Liver (tissue), 8 donors: ENCODE measurements at regions not wholly inside any gene's neighbourhood (a gene's known extent, or its start where the extent isn't known, plus 50 kb on each side); places are given as distances from the start of the nearest gene placed in this dataset.

Experiments used
- DNase-seq: peaks from one replicate; pipeline ENCODE4 v3.0.0-alpha.2; 2017; ENCODE audit warnings: low spot score
- H3K27ac ChIP-seq, 2 donors: one replicate each; pipeline ENCODE4 v1.7.0; 2013; ENCODE audit warnings: inconsistent platforms in 2 of 2, low read length in 2 of 2, control low read depth in 1 of 2, low read depth in 1 of 2, mild to moderate bottlenecking in 1 of 2
- H3K27me3 ChIP-seq, 4 donors: one replicate each; pipeline versions ENCODE4 v1.6.1 to v1.7.0; 2013; ENCODE audit warnings: low read length in 3 of 4, inconsistent platforms in 1 of 4, mild to moderate bottlenecking in 1 of 4, moderate library complexity in 1 of 4; ENCODE audit not compliant: control insufficient read depth in 4 of 4, insufficient read depth in 4 of 4
- H3K36me3 ChIP-seq, 4 donors: one replicate each; pipeline versions ENCODE4 v1.6.1 to v1.7.0; 2013; ENCODE audit warnings: low read length in 3 of 4, mild to moderate bottlenecking in 3 of 4, low read depth in 1 of 4, moderate library complexity in 1 of 4; ENCODE audit not compliant: control insufficient read depth in 4 of 4, insufficient read depth in 3 of 4
- H3K4me1 ChIP-seq, 4 donors: one replicate each; pipeline versions ENCODE4 v1.6.1 to v1.7.0; 2013; ENCODE audit warnings: low read length in 3 of 4, mild to moderate bottlenecking in 3 of 4, moderate library complexity in 1 of 4; ENCODE audit not compliant: control insufficient read depth in 4 of 4, insufficient read depth in 4 of 4
- H3K4me3 ChIP-seq, 3 donors: one replicate each; pipeline versions ENCODE4 v1.6.1 to v1.7.0; 2013; ENCODE audit warnings: low read length in 3 of 3, control low read depth in 1 of 3, low read depth in 1 of 3, mild to moderate bottlenecking in 1 of 3
- H3K9ac ChIP-seq, 2 donors: one replicate each; pipeline ENCODE4 v1.7.0; 2013; ENCODE audit warnings: low read length in 2 of 2, mild to moderate bottlenecking in 2 of 2, moderate library complexity in 2 of 2, control low read depth in 1 of 2, low read depth in 1 of 2
- H3K9me3 ChIP-seq, 4 donors: one replicate each; pipeline versions ENCODE4 v1.6.1 to v1.7.0; 2013; ENCODE audit warnings: low read length in 3 of 4; ENCODE audit not compliant: control insufficient read depth in 4 of 4
- ATF3 ChIP-seq: IDR thresholded peaks from 2 replicates; pipeline ENCODE4 v1.6.1; 2016; ENCODE audit warnings: antibody characterized with exemption
- CTCF ChIP-seq: fragments of 150-350 bp; IDR thresholded peaks from 2 replicates; pipeline ENCODE4 v1.5.1; 2017; ENCODE audit warnings: improper control_type of control experiment, low read depth, low read length; ENCODE audit not compliant: missing input control
- EGR1 ChIP-seq, 2 donors: IDR thresholded peaks; 2 replicates each; pipeline ENCODE4 v1.6.1; 2016 to 2018; ENCODE audit warnings: antibody characterized with exemption in 2 of 2, low read depth in 2 of 2
- FOXA1 ChIP-seq: IDR thresholded peaks from 2 replicates; pipeline ENCODE4 v1.6.1; 2016; ENCODE audit warnings: antibody characterized with exemption
- FOXA2 ChIP-seq: IDR thresholded peaks from 2 replicates; pipeline ENCODE4 v1.6.1; 2016; ENCODE audit warnings: antibody characterized with exemption
- GABPA ChIP-seq, 2 donors: IDR thresholded peaks in 1 of 2; conservative IDR thresholded peaks in 1 of 2; 2 replicates each; pipeline ENCODE4 v1.6.1; 2016; ENCODE audit warnings: antibody characterized with exemption in 2 of 2, mild to moderate bottlenecking in 1 of 2, moderate library complexity in 1 of 2
- HNF4A ChIP-seq, 2 donors: conservative IDR thresholded peaks; 2 replicates each; pipeline ENCODE4 v1.6.1; 2016; ENCODE audit warnings: antibody characterized with exemption in 2 of 2, mild to moderate bottlenecking in 2 of 2
- HNF4G ChIP-seq: IDR thresholded peaks from 2 replicates; pipeline ENCODE4 v1.6.1; 2016; ENCODE audit warnings: antibody characterized with exemption
- JUND ChIP-seq, 2 donors: IDR thresholded peaks; 2 replicates each; pipeline ENCODE4 v1.6.1; 2016; ENCODE audit warnings: antibody characterized with exemption in 2 of 2
- NR2F2 ChIP-seq: IDR thresholded peaks from 2 replicates; pipeline ENCODE4 v1.6.1; 2016; ENCODE audit warnings: antibody characterized with exemption
- RAD21 ChIP-seq, 2 donors: IDR thresholded peaks; 2 replicates each; pipeline ENCODE4 v1.6.1; 2016; ENCODE audit warnings: antibody characterized with exemption in 2 of 2, mild to moderate bottlenecking in 2 of 2
- REST ChIP-seq: IDR thresholded peaks from 2 replicates; pipeline ENCODE4 v1.6.1; 2016; ENCODE audit warnings: antibody characterized with exemption, mild to moderate bottlenecking
- SP1 ChIP-seq: IDR thresholded peaks from 2 replicates; pipeline ENCODE4 v1.6.1; 2018; ENCODE audit warnings: antibody characterized with exemption, mild to moderate bottlenecking
- TAF1 ChIP-seq: conservative IDR thresholded peaks from 2 replicates; pipeline ENCODE4 v1.6.1; 2016; ENCODE audit warnings: antibody characterized with exemption, mild to moderate bottlenecking
- YY1 ChIP-seq: IDR thresholded peaks from 2 replicates; pipeline ENCODE4 v1.6.1; 2016; ENCODE audit warnings: antibody characterized with exemption, mild to moderate bottlenecking
- ZBTB33 ChIP-seq: IDR thresholded peaks from 2 replicates; pipeline ENCODE4 v1.6.1; 2016; ENCODE audit warnings: antibody characterized with exemption
- WGBS: extraction: QIAGEN DNeasy Blood & Tissue Kit; methylation state at CpG from one replicate; pipeline ENCODE4 v1.1.7; 2013; 5-methylcytosine and 5-hydroxymethylcytosine counted together
- donor health status: healthy.
- donor health status: healthy.
- donor health status: healthy.
- donor health status: healthy.
- donor health status: healthy.

- TF ChIP-seq REST (no peak), YY1 (no peak), EGR1 (IDR thresholded peaks at IDR 0.05; ENCODE audit: low read depth in 2 of 2) (no peak), RAD21 (IDR thresholded peaks at IDR 0.05) (no peak), ATF3 (no peak), GABPA (IDR thresholded peaks at IDR 0.05 in 1 of 2, conservative IDR thresholded peaks at IDR 0.05 in 1 of 2) (no peak), TAF1 (no peak), NR2F2 (no peak), FOXA1 (no peak), SP1 (no peak), ZBTB33 (no peak), FOXA2 (no peak)
- no peaks in the 10 kb centered on the region for H3K4me1 ChIP-seq
- no peaks in the 10 kb centered on the region for H3K9me3 ChIP-seq
- no peak overlapping the region for H3K27ac ChIP-seq
- no peak overlapping the region for H3K9ac ChIP-seq
- no peak overlapping the region for H3K4me3 ChIP-seq
- no peak for DNase-seq
- H3K27me3 ChIP-seq, result peaks cover 0 to 2% (median 0%) of the 10 kb centered on the region in 4 donors
- no peaks in the 10 kb centered on the region for H3K36me3 ChIP-seq
- WGBS, result 82% methylated on average over 4 of the region's 4 CpGs
These were observed 421.6 kb downstream of the SOX11 start for GRCh38 chr2:6113786-6114185.

- no peak overlapping the region for H3K9ac ChIP-seq
- no peak overlapping the region for H3K4me3 ChIP-seq
- H3K27ac ChIP-seq, result no peak overlapping the region
- H3K36me3 ChIP-seq, result no peaks in the 10 kb centered on the region
- H3K27me3 ChIP-seq, result no peaks in the 10 kb centered on the region
- H3K9me3 ChIP-seq, result no peaks in the 10 kb centered on the region
- no peak for DNase-seq
- 89% methylated on average over 5 of the region's 5 CpGs for WGBS
- TF ChIP-seq TAF1 (no peak), CTCF (no peak), HNF4G (no peak), RAD21 (IDR thresholded peaks at IDR 0.05) (no peak), SP1 (no peak), REST (no peak), ZBTB33 (no peak), ATF3 (no peak), NR2F2 (no peak), FOXA1 (no peak), JUND (IDR thresholded peaks at IDR 0.05) (no peak), HNF4A (conservative IDR thresholded peaks at IDR 0.05) (no peak)
- no peaks in the 10 kb centered on the region for H3K4me1 ChIP-seq
These were observed 435.5 kb downstream of the SOX11 start for GRCh38 chr2:6127718-6128117.
